GM23338 (cell line): ENCODE measurements at regions not wholly inside any gene's neighbourhood (a gene's known extent, or its start where the extent isn't known, plus 50 kb on each side); places are given as distances from the start of the nearest gene placed in this dataset.

Experiments used
- ATAC-seq: fragments of 200-7000 bp; cut with Tn5 transposase; 3 replicates; pipeline ENCODE4 v1.9.1; 2020
- DNase-seq: peaks from one replicate; pipeline ENCODE4 v3.0.0-alpha.2; 2015; ENCODE audit warnings: low spot score
- H2AFZ ChIP-seq: fragments of 200-600 bp; sonication (generic); 2 replicates; pipeline ENCODE4 v1.8.0; 2016; ENCODE audit warnings: antibody characterized with exemption, mild to moderate bottlenecking, moderate library complexity
- H3F3A ChIP-seq: fragments of 200-600 bp; sonication (generic); replicated peaks from 2 replicates; pipeline ENCODE4 v1.8.0; 2017; ENCODE audit warnings: antibody characterized with exemption, mixed run types, low read depth
- H3K27ac ChIP-seq: fragments of 200-600 bp; sonication (generic); 2 replicates; pipeline ENCODE4 v1.6.1; 2016; ENCODE audit warnings: low read depth
- H3K27me3 ChIP-seq: fragments of 200-600 bp; sonication (generic); 2 replicates; pipeline ENCODE4 v1.8.0; 2016; ENCODE audit warnings: mild to moderate bottlenecking, mixed run types, moderate library complexity; ENCODE audit not compliant: insufficient read depth
- H3K36me3 ChIP-seq: fragments of 200-600 bp; sonication (generic); 2 replicates; pipeline ENCODE4 v1.8.0; 2016; ENCODE audit warnings: mild to moderate bottlenecking; ENCODE audit not compliant: insufficient read depth
- H3K4me1 ChIP-seq: fragments of 200-600 bp; sonication (generic); 2 replicates; pipeline ENCODE4 v1.8.0; 2016; ENCODE audit warnings: mild to moderate bottlenecking, moderate library complexity; ENCODE audit not compliant: insufficient read depth
- H3K4me2 ChIP-seq: fragments of 200-600 bp; sonication (generic); 2 replicates; pipeline ENCODE4 v1.7.1; 2017; ENCODE audit warnings: mixed run types
- H3K4me3 ChIP-seq: fragments of 200-600 bp; sonication (generic); 2 replicates; pipeline ENCODE4 v1.6.1; 2016; ENCODE audit warnings: mixed run types
- H3K79me2 ChIP-seq: fragments of 200-600 bp; sonication (generic); replicated peaks from 2 replicates; pipeline ENCODE4 v1.8.0; 2017; ENCODE audit warnings: mild to moderate bottlenecking; ENCODE audit not compliant: insufficient read depth
- H3K9me2 ChIP-seq: fragments of 200-600 bp; sonication (generic); 2 replicates; pipeline ENCODE4 v1.8.0; 2017; ENCODE audit not compliant: insufficient read depth
- H4K20me1 ChIP-seq: fragments of 200-600 bp; sonication (generic); replicated peaks from 2 replicates; pipeline ENCODE4 v1.8.0; 2017; ENCODE audit warnings: mild to moderate bottlenecking; ENCODE audit not compliant: insufficient read depth
- H3K27ac Mint-ChIP-seq: 2 replicates; pipeline ENCODE4 v1.8.0; 2020; ENCODE audit warnings: inconsistent platforms, mild to moderate bottlenecking, moderate library complexity, mixed read lengths
- H3K27me3 Mint-ChIP-seq: 3 replicates; pipeline ENCODE4 v1.8.0; 2022; ENCODE audit warnings: low read depth, mild to moderate bottlenecking, moderate library complexity, mixed read lengths, inconsistent platforms; ENCODE audit not compliant: insufficient read depth, poor library complexity
- H3K36me3 Mint-ChIP-seq: 3 replicates; pipeline ENCODE4 v1.8.0; 2021; ENCODE audit warnings: low read depth, mild to moderate bottlenecking, inconsistent platforms, moderate library complexity, mixed read lengths
- H3K4me1 Mint-ChIP-seq: 3 replicates; pipeline ENCODE4 v1.8.0; 2020; ENCODE audit warnings: mild to moderate bottlenecking, inconsistent platforms, mixed read lengths
- H3K4me3 Mint-ChIP-seq: 3 replicates; pipeline ENCODE4 v1.8.0; 2021; ENCODE audit warnings: moderate library complexity, mild to moderate bottlenecking, inconsistent platforms, mixed read lengths
- H3K9me3 Mint-ChIP-seq: 3 replicates; pipeline ENCODE4 v1.8.0; 2020; ENCODE audit warnings: moderate library complexity, mild to moderate bottlenecking, inconsistent platforms, mixed read lengths
- CREB1 ChIP-seq: fragments of 250-450 bp; sonication (Bioruptor Pico); IDR thresholded peaks from 2 replicates; pipeline ENCODE4 v1.5.0; 2020; ENCODE audit warnings: low read depth, mild to moderate bottlenecking, moderate library complexity
- EZH2phosphoT487 ChIP-seq: fragments of 200-600 bp; sonication (generic); IDR thresholded peaks from one replicate; pipeline ENCODE4 v1.8.1; 2018; ENCODE audit warnings: antibody characterized with exemption; ENCODE audit not compliant: unreplicated experiment
- NANOG ChIP-seq: IDR thresholded peaks from 2 replicates; pipeline ENCODE4 v1.6.1; 2016; ENCODE audit warnings: antibody characterized with exemption, borderline replicate concordance
- ZNF114 ChIP-seq: fragments of 250-450 bp; sonication (Bioruptor Pico); IDR thresholded peaks from 2 replicates; pipeline ENCODE4 v1.5.0; 2020; ENCODE audit warnings: mild to moderate bottlenecking, moderate library complexity
- TF ChIP-seq, protein P1 (sequence below): IDR thresholded peaks from one replicate; pipeline ENCODE4 v1.6.1; 2018; ENCODE audit warnings: antibody characterized with exemption; ENCODE audit not compliant: unreplicated experiment

DNA sequence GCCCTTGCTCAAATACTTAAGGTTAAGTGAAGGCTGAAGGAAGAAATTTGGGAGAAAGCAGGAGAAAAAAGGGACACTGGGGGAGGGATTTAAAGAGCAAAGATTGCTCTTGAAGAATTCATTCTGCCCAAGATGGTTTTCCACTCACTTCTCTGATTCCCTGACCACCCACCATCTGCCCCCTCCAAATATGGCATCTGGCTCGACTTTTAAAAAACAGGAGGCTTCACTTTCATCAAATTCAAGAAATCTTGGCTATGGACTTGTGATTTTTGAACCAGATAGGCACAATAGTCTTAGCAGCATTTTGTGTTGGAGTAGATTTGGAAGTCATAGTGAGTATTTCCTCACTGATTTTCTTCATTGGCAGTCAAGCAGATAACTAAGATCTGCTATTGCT, 574.4 kb upstream of the SUCLG2 start:
- TF ChIP-seq EZH2phosphoT487, result no peak
- TF ChIP-seq, protein P1, sequence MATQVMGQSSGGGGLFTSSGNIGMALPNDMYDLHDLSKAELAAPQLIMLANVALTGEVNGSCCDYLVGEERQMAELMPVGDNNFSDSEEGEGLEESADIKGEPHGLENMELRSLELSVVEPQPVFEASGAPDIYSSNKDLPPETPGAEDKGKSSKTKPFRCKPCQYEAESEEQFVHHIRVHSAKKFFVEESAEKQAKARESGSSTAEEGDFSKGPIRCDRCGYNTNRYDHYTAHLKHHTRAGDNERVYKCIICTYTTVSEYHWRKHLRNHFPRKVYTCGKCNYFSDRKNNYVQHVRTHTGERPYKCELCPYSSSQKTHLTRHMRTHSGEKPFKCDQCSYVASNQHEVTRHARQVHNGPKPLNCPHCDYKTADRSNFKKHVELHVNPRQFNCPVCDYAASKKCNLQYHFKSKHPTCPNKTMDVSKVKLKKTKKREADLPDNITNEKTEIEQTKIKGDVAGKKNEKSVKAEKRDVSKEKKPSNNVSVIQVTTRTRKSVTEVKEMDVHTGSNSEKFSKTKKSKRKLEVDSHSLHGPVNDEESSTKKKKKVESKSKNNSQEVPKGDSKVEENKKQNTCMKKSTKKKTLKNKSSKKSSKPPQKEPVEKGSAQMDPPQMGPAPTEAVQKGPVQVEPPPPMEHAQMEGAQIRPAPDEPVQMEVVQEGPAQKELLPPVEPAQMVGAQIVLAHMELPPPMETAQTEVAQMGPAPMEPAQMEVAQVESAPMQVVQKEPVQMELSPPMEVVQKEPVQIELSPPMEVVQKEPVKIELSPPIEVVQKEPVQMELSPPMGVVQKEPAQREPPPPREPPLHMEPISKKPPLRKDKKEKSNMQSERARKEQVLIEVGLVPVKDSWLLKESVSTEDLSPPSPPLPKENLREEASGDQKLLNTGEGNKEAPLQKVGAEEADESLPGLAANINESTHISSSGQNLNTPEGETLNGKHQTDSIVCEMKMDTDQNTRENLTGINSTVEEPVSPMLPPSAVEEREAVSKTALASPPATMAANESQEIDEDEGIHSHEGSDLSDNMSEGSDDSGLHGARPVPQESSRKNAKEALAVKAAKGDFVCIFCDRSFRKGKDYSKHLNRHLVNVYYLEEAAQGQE, result no peak

DNA sequence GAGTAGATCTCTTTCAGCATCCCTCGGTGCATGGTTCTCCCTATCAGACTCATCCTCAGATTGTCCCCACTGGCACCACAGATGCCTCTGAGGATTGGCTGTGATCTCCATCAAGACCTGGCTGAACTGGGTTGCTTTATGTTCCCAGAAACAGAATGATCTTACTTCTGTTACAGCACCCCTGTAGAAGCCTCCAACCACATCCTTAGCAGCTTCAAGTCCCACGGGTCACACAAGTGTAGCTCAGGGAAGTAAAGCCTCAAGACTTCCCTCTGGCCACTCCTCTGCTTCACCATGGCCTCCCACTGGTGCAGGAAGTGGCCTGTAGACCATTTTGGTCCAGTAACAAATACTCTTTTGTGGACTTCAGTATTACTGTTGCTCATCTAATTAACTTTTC, 566.4 kb upstream of the SUCLG2 start:
- H3K4me2 ChIP-seq, result no peak overlapping the region
- no peaks in the 10 kb centered on the region for H3K79me2 ChIP-seq
- H3K4me1 Mint-ChIP-seq, result no peaks in the 10 kb centered on the region
- no peak overlapping the region for H3K27ac ChIP-seq
- no peak overlapping the region for H2AFZ ChIP-seq
- no peaks in the 10 kb centered on the region for H3K27me3 Mint-ChIP-seq
- no peaks in the 10 kb centered on the region for H3K9me2 ChIP-seq
- H3K27ac Mint-ChIP-seq, result no peak overlapping the region
- H3K36me3 ChIP-seq, result no peaks in the 10 kb centered on the region
- H3K9me3 Mint-ChIP-seq, result no peaks in the 10 kb centered on the region
- H3K27me3 ChIP-seq, result no peaks in the 10 kb centered on the region
- ATAC-seq (no peak), DNase-seq (no peak)
- H4K20me1 ChIP-seq, result no peaks in the 10 kb centered on the region
- H3K4me1 ChIP-seq, result no peaks in the 10 kb centered on the region
- TF ChIP-seq NANOG (no peak), EZH2phosphoT487 (no peak), ZNF114 (no peak), CREB1 (no peak)
- TF ChIP-seq, protein P1, result no peak
- H3F3A ChIP-seq, result no peaks in the 10 kb centered on the region
- no peak overlapping the region for H3K4me3 Mint-ChIP-seq
- H3K36me3 Mint-ChIP-seq, result no peaks in the 10 kb centered on the region
- no peak overlapping the region for H3K4me3 ChIP-seq

More for the DNA sequence above, 574.4 kb upstream of the SUCLG2 start:
- no peaks in the 10 kb centered on the region for H3K27me3 ChIP-seq
- H3K4me2 ChIP-seq, result no peak overlapping the region
- no peak overlapping the region for H3K27ac ChIP-seq
- H2AFZ ChIP-seq, result no peak overlapping the region
- Mint-ChIP-seq H3K27me3 (no peaks in the 10 kb centered on the region), H3K4me3 (no peak overlapping the region), H3K27ac (no peak overlapping the region), H3K9me3 (0 out of 3 replicates have a peak, but pooled peaks cover 3% of the 10 kb centered on the region), H3K4me1 (no peaks in the 10 kb centered on the region), H3K36me3 (no peaks in the 10 kb centered on the region)
- H3K4me3 ChIP-seq, result no peak overlapping the region
- no peaks in the 10 kb centered on the region for H3F3A ChIP-seq
- no peak for ATAC-seq
- no peaks in the 10 kb centered on the region for H3K79me2 ChIP-seq
- no peaks in the 10 kb centered on the region for H4K20me1 ChIP-seq
- H3K9me2 ChIP-seq, result no peaks in the 10 kb centered on the region
- no peaks in the 10 kb centered on the region for H3K4me1 ChIP-seq
- DNase-seq, result no peak
- H3K36me3 ChIP-seq, result no peaks in the 10 kb centered on the region
